ENCODE measurements at regions not wholly inside any gene's neighbourhood (a gene's known extent, or its start where the extent isn't known, plus 50 kb on each side); places are given as distances from the start of the nearest gene placed in this dataset.

DNA sequence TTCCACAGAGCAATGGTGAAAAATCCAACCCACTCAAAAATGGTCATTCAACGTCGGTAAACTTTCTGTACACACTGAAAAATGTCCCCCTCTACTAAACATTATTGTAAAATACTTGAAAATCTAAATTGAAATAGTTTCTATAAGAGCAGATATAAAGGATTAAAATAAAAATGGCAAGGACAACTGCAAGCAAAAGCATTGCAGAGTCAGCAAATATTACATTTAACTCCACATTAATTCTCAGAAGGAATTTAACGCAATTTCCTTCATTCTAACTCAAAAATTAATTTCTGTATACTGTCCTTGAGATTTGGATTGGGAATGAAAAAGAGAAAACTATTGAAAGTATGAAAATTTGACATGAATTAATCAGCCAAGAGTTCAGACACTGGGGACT, 64.4 kb upstream of the SSBP2 start:
- TF ChIP-seq JUND (IDR thresholded peaks at IDR 0.05; ENCODE audit: low read depth): no peak
- no peak for DNase-seq (ENCODE audit: low read depth in 1 of 2, low spot score in 1 of 2)
- in situ Hi-C loops (cut with HindIII; ENCODE audit: low pct_unique_long_range_greater_than_20kb, low sequenced_read_pairs): no loop called here

DNA sequence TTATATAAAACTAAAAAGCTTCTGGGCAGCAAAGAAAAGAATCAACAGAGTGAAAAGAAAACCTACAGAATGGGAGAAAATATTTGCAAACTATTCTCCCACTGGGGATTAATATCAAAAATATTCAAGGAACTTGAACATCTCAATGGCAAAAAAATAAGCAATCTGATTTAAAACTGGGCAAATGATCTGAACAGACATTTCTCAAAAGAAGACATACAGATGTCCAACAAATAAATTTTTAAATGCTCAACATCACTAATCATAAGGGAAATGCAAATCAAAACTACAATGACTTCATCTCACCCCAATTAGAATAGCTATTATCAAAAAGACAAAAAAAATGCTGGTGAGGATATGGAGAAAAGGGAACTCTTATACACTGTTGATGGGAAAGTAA, 57.2 kb upstream of the SSBP2 start:
- DNase-seq (ENCODE audit: low read depth in 1 of 2, low spot score in 1 of 2): no peak
- in situ Hi-C loops (cut with HindIII; ENCODE audit: low pct_unique_long_range_greater_than_20kb, low sequenced_read_pairs): no loop called here
- no peak for TF ChIP-seq JUND (IDR thresholded peaks at IDR 0.05; ENCODE audit: low read depth)

- in situ Hi-C loops (cut with HindIII; ENCODE audit: low pct_unique_long_range_greater_than_20kb, low sequenced_read_pairs): no loop called here
- DNase-seq (ENCODE audit: low read depth in 1 of 2, low spot score in 1 of 2): no peak
These were observed 54.2 kb upstream of the SSBP2 start for GRCh38 chr5:81805086-81805485.

GRCh38 chr5:81803812-81804211, 52.9 kb upstream of the SSBP2 start:
- no peak for DNase-seq (ENCODE audit: low read depth in 1 of 2, low spot score in 1 of 2)
- in situ Hi-C loops (cut with HindIII; ENCODE audit: low pct_unique_long_range_greater_than_20kb, low sequenced_read_pairs): no loop called here
- no peak for TF ChIP-seq JUND (IDR thresholded peaks at IDR 0.05; ENCODE audit: low read depth)

More at GRCh38 chr5:81805086-81805485, 54.2 kb upstream of the SSBP2 start:
- no peak for TF ChIP-seq JUND (IDR thresholded peaks at IDR 0.05; ENCODE audit: low read depth)

GRCh38 chr5:81802625-81803024, 51.7 kb upstream of the SSBP2 start:
- DNase-seq (ENCODE audit: low read depth in 1 of 2, low spot score in 1 of 2): no peak
- TF ChIP-seq JUND (IDR thresholded peaks at IDR 0.05; ENCODE audit: low read depth): no peak
- in situ Hi-C loops (cut with HindIII; ENCODE audit: low pct_unique_long_range_greater_than_20kb, low sequenced_read_pairs): no loop called here

DNA sequence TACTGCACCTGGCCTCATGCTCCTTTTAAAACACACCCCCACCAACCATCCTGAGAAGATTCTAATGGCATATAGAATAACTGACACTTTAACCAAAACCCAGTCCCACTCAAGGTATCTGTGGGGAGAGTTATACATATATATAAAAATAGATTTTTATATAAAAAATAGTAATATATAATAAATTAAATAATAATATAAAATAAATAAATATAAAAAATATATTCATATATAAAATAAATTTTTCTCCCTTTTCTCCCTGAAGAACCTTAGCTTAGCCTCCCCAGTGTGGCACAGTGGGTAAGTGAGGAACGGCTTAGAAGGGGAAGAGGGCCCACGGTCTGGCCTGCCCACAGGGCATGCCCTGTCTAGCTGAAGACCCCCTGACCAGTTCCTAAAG, 51.1 kb upstream of the SSBP2 start:
- TF ChIP-seq JUND (IDR thresholded peaks at IDR 0.05; ENCODE audit: low read depth): no peak
- in situ Hi-C loops (cut with HindIII; ENCODE audit: low pct_unique_long_range_greater_than_20kb, low sequenced_read_pairs): no loop called here
- DNase-seq (ENCODE audit: low read depth in 1 of 2, low spot score in 1 of 2): no peak

GRCh38 chr5:81800797-81801196, 49.9 kb upstream of the SSBP2 start:
- TF ChIP-seq JUND (IDR thresholded peaks at IDR 0.05; ENCODE audit: low read depth): no peak
- in situ Hi-C loops (cut with HindIII; ENCODE audit: low pct_unique_long_range_greater_than_20kb, low sequenced_read_pairs): no loop called here
- peak; percentile 26 to 94 for DNase-seq (ENCODE audit: low read depth in 1 of 2, low spot score in 1 of 2)
